ENCODE measurements at regions not wholly inside any gene's neighbourhood (a gene's known extent, or its start where the extent isn't known, plus 50 kb on each side); places are given as distances from the start of the nearest gene placed in this dataset.
A peak's percentile ranks its signal among the peaks of the same experiment; 100 is the strongest.

GRCh38 chr11:135075740-135076139 lies 663.7 kb upstream of the B3GAT1 start:
- Mint-ChIP-seq H3K4me3 (no peak overlapping the region), H3K36me3 (ENCODE audit: low read depth) (no peaks in the 10 kb centered on the region), H3K4me1 (no peaks in the 10 kb centered on the region), H3K27ac (no peak overlapping the region), H3K9me3 (no peaks in the 10 kb centered on the region), H3K27me3 (no peaks in the 10 kb centered on the region)
- ATAC-seq (ENCODE audit: low read depth) = peak; percentile 42
- no peak for TF ChIP-seq CTCF (IDR thresholded peaks at IDR 0.05)
- CTCF ChIA-PET = no interaction called here
- intact Hi-C loops (cut with micrococcal nuclease) = no loop called here
- POLR2A ChIA-PET = no interaction called here
- no peak for DNase-seq

- ChIA-PET CTCF (no interaction called here), POLR2A (no interaction called here)
- no peak for TF ChIP-seq CTCF (IDR thresholded peaks at IDR 0.05)
- no peaks in the 10 kb centered on the region for H3K4me1 Mint-ChIP-seq
- ATAC-seq (ENCODE audit: low read depth) (no peak), DNase-seq (no peak)
- H3K36me3 Mint-ChIP-seq (ENCODE audit: low read depth) = no peaks in the 10 kb centered on the region
- no peak overlapping the region for H3K27ac Mint-ChIP-seq
- H3K4me3 Mint-ChIP-seq = no peak overlapping the region
- intact Hi-C loops (cut with micrococcal nuclease) = no loop called here
- no peaks in the 10 kb centered on the region for H3K27me3 Mint-ChIP-seq
- no peaks in the 10 kb centered on the region for H3K9me3 Mint-ChIP-seq
Observed at GRCh38 chr11:135074397-135074998, 662.5 kb upstream of the B3GAT1 start.

GRCh38 chr11:135073870-135074269 lies 661.8 kb upstream of the B3GAT1 start:
- intact Hi-C loops (cut with micrococcal nuclease) = no loop called here
- ChIA-PET CTCF (no interaction called here), POLR2A (no interaction called here)
- no peak for DNase-seq
- no peak for ATAC-seq (ENCODE audit: low read depth)
- H3K36me3 Mint-ChIP-seq (ENCODE audit: low read depth) = no peaks in the 10 kb centered on the region
- no peak for TF ChIP-seq CTCF (IDR thresholded peaks at IDR 0.05)
- no peaks in the 10 kb centered on the region for H3K9me3 Mint-ChIP-seq
- H3K27ac Mint-ChIP-seq = no peak overlapping the region
- no peak overlapping the region for H3K4me3 Mint-ChIP-seq
- H3K4me1 Mint-ChIP-seq = no peaks in the 10 kb centered on the region
- no peaks in the 10 kb centered on the region for H3K27me3 Mint-ChIP-seq

GRCh38 chr11:135073381-135073780 lies 661.3 kb upstream of the B3GAT1 start:
- no peaks in the 10 kb centered on the region for H3K4me1 Mint-ChIP-seq
- no peaks in the 10 kb centered on the region for H3K9me3 Mint-ChIP-seq
- H3K27ac Mint-ChIP-seq = no peak overlapping the region
- intact Hi-C loops (cut with micrococcal nuclease) = no loop called here
- no peaks in the 10 kb centered on the region for H3K36me3 Mint-ChIP-seq (ENCODE audit: low read depth)
- ATAC-seq (ENCODE audit: low read depth) (no peak), DNase-seq (no peak)
- CTCF ChIA-PET = no interaction called here
- POLR2A ChIA-PET = no interaction called here
- no peak for TF ChIP-seq CTCF (IDR thresholded peaks at IDR 0.05)
- no peaks in the 10 kb centered on the region for H3K27me3 Mint-ChIP-seq
- H3K4me3 Mint-ChIP-seq = no peak overlapping the region

GRCh38 chr11:135069890-135070289 lies 657.8 kb upstream of the B3GAT1 start:
- H3K27ac Mint-ChIP-seq = no peak overlapping the region
- no peak for DNase-seq
- intact Hi-C loops (cut with micrococcal nuclease) = no loop called here
- no peak overlapping the region for H3K4me3 Mint-ChIP-seq
- peaks cover 3% of the 10 kb centered on the region for H3K9me3 Mint-ChIP-seq
- no peak for ATAC-seq (ENCODE audit: low read depth)
- no peak for TF ChIP-seq CTCF (IDR thresholded peaks at IDR 0.05)
- ChIA-PET CTCF (no interaction called here), POLR2A (no interaction called here)
- no peaks in the 10 kb centered on the region for H3K36me3 Mint-ChIP-seq (ENCODE audit: low read depth)
- H3K4me1 Mint-ChIP-seq = no peaks in the 10 kb centered on the region
- H3K27me3 Mint-ChIP-seq = no peaks in the 10 kb centered on the region
